SH-SY5Y (cell line): ENCODE measurements at regions not wholly inside any gene's neighbourhood (a gene's known extent, or its start where the extent isn't known, plus 50 kb on each side); places are given as distances from the start of the nearest gene placed in this dataset.

Experiments used
- GATA2 ChIP-seq: IDR thresholded peaks from 2 replicates; pipeline ENCODE4 v1.6.1; 2011; ENCODE audit warnings: mild to moderate bottlenecking, low read depth, low read length
- GATA3 ChIP-seq: IDR thresholded peaks from 2 replicates; pipeline ENCODE4 v1.6.1; 2011; ENCODE audit warnings: low read depth, mild to moderate bottlenecking, low read length, moderate library complexity

- TF ChIP-seq GATA3: no peak
- TF ChIP-seq GATA2: no peak
Observed at GRCh38 chr9:18188971-18189370, 285.0 kb upstream of the ADAMTSL1 start.

- TF ChIP-seq GATA3: no peak
- no peak for TF ChIP-seq GATA2
Observed at GRCh38 chr9:18189871-18190670, 283.9 kb upstream of the ADAMTSL1 start.

- TF ChIP-seq GATA3 (no peak), GATA2 (no peak)
Observed at GRCh38 chr9:18190671-18191374, 283.1 kb upstream of the ADAMTSL1 start.

- TF ChIP-seq GATA2 (no peak), GATA3 (no peak)
Observed at GRCh38 chr9:18194316-18194715, 279.6 kb upstream of the ADAMTSL1 start.

GRCh38 chr9:18195223-18195622, 278.7 kb upstream of the ADAMTSL1 start:
- TF ChIP-seq GATA2 (no peak), GATA3 (no peak)

- TF ChIP-seq GATA3: no peak
- TF ChIP-seq GATA2: no peak
Observed at GRCh38 chr9:18202924-18203323, 271.0 kb upstream of the ADAMTSL1 start.

- no peak for TF ChIP-seq GATA2
- TF ChIP-seq GATA3: no peak
Observed at GRCh38 chr9:18207735-18208134, 266.2 kb upstream of the ADAMTSL1 start.

GRCh38 chr9:18208166-18209059, 265.5 kb upstream of the ADAMTSL1 start:
- TF ChIP-seq GATA3: no peak
- TF ChIP-seq GATA2: no peak

GRCh38 chr9:18215626-18216025, 258.3 kb upstream of the ADAMTSL1 start:
- TF ChIP-seq GATA2 (no peak), GATA3 (no peak)

GRCh38 chr9:18216376-18216775, 257.6 kb upstream of the ADAMTSL1 start:
- TF ChIP-seq GATA3 (no peak), GATA2 (no peak)

- TF ChIP-seq GATA3: no peak
- TF ChIP-seq GATA2: no peak
Observed at GRCh38 chr9:18228101-18228500, 245.9 kb upstream of the ADAMTSL1 start.

- no peak for TF ChIP-seq GATA2
- TF ChIP-seq GATA3: no peak
Observed at GRCh38 chr9:18229992-18230676, 243.8 kb upstream of the ADAMTSL1 start.

- no peak for TF ChIP-seq GATA3
- no peak for TF ChIP-seq GATA2
Observed at GRCh38 chr9:18233311-18233710, 240.6 kb upstream of the ADAMTSL1 start.

GRCh38 chr9:18233776-18234445, 240.0 kb upstream of the ADAMTSL1 start:
- TF ChIP-seq GATA2: no peak
- TF ChIP-seq GATA3: no peak
